H9 (cell line): ENCODE measurements at regions not wholly inside any gene's neighbourhood (a gene's known extent, or its start where the extent isn't known, plus 50 kb on each side); places are given as distances from the start of the nearest gene placed in this dataset.

Source experiments
- DNase-seq: peaks from one replicate; pipeline ENCODE4 v3.0.0-alpha.2; 2017
- H2AFZ ChIP-seq: one replicate; pipeline ENCODE4 v1.6.1; 2013; ENCODE audit warnings: mild to moderate bottlenecking, low read length, control low read depth, moderate library complexity
- H2AK5ac ChIP-seq: 2 replicates; pipeline ENCODE4 v1.6.1; 2013; ENCODE audit warnings: low read length, control low read depth, mixed read lengths; ENCODE audit not compliant: insufficient read length
- H2BK120ac ChIP-seq: one replicate; pipeline ENCODE4 v1.6.1; 2013; ENCODE audit warnings: low read depth, mild to moderate bottlenecking, low read length, control low read depth, inconsistent platforms; ENCODE audit not compliant: poor library complexity, severe bottlenecking
- H2BK12ac ChIP-seq: 2 replicates; pipeline ENCODE4 v1.6.1; 2013; ENCODE audit warnings: low read length, control low read depth, mixed read lengths, low read depth; ENCODE audit not compliant: insufficient read length
- H2BK15ac ChIP-seq: 2 replicates; pipeline ENCODE4 v1.6.1; 2013; ENCODE audit warnings: low read depth, low read length, control low read depth
- H2BK20ac ChIP-seq: one replicate; pipeline ENCODE4 v1.6.1; 2013; ENCODE audit warnings: low read depth, mild to moderate bottlenecking, low read length, control low read depth, inconsistent platforms; ENCODE audit not compliant: poor library complexity, severe bottlenecking
- H2BK5ac ChIP-seq: 2 replicates; pipeline ENCODE4 v1.6.1; 2013; ENCODE audit warnings: low read length, control low read depth, mixed read lengths; ENCODE audit not compliant: insufficient read length
- H3K14ac ChIP-seq: 2 replicates; pipeline ENCODE4 v1.6.1; 2013; ENCODE audit warnings: low read length, control low read depth; ENCODE audit not compliant: insufficient read depth
- H3K18ac ChIP-seq: 2 replicates; pipeline ENCODE4 v1.6.1; 2013; ENCODE audit warnings: low read depth, mild to moderate bottlenecking, mixed read lengths, low read length, control low read depth; ENCODE audit not compliant: insufficient read length
- H3K23ac ChIP-seq: 2 replicates; pipeline ENCODE4 v1.6.1; 2013; ENCODE audit warnings: low read length, control low read depth, mixed read lengths, low read depth; ENCODE audit not compliant: insufficient read length
- H3K23me2 ChIP-seq: 2 replicates; pipeline ENCODE4 v1.6.1; 2013; ENCODE audit warnings: low read depth, mild to moderate bottlenecking, mixed read lengths, low read length, control low read depth; ENCODE audit not compliant: insufficient read length, poor library complexity, severe bottlenecking
- H3K27ac ChIP-seq: 2 replicates; pipeline ENCODE4 v1.5.1; 2013; ENCODE audit warnings: low read length, control low read depth, mixed read lengths, low read depth; ENCODE audit not compliant: insufficient read length
- H3K27me3 ChIP-seq: 2 replicates; pipeline ENCODE4 v1.6.1; 2013; ENCODE audit warnings: low read length, control low read depth, inconsistent platforms; ENCODE audit not compliant: insufficient read depth
- H3K4ac ChIP-seq: 2 replicates; pipeline ENCODE4 v1.6.1; 2013; ENCODE audit warnings: low read depth, mild to moderate bottlenecking, control low read depth, inconsistent platforms, low read length, moderate library complexity
- H3K4me1 ChIP-seq: 2 replicates; pipeline ENCODE4 v1.6.1; 2013; ENCODE audit warnings: low read length, control low read depth, inconsistent platforms; ENCODE audit not compliant: insufficient read depth
- H3K4me2 ChIP-seq: 2 replicates; pipeline ENCODE4 v1.6.1; 2013; ENCODE audit warnings: low read length, control low read depth, mixed read lengths; ENCODE audit not compliant: insufficient read length, insufficient read depth
- H3K56ac ChIP-seq: 2 replicates; pipeline ENCODE4 v1.6.1; 2013; ENCODE audit warnings: low read depth, mild to moderate bottlenecking, mixed read lengths, low read length, control low read depth; ENCODE audit not compliant: insufficient read length
- H3K79me1 ChIP-seq: 2 replicates; pipeline ENCODE4 v1.6.1; 2013; ENCODE audit warnings: low read depth, mild to moderate bottlenecking, moderate library complexity, low read length, control low read depth, inconsistent platforms; ENCODE audit not compliant: insufficient read depth, poor library complexity, severe bottlenecking
- H3K79me2 ChIP-seq: 2 replicates; pipeline ENCODE4 v1.6.1; 2013; ENCODE audit warnings: low read length, control low read depth, inconsistent platforms; ENCODE audit not compliant: insufficient read depth
- H3K9ac ChIP-seq: 2 replicates; pipeline ENCODE4 v1.6.1; 2013; ENCODE audit warnings: low read length, control low read depth, mixed read lengths; ENCODE audit not compliant: insufficient read length; ENCODE audit errors: extremely low read depth
- H3K9me3 ChIP-seq: one replicate; pipeline ENCODE4 v1.6.1; 2013; ENCODE audit warnings: low read depth, low read length, inconsistent platforms; ENCODE audit not compliant: control insufficient read depth
- H3T11ph ChIP-seq: one replicate; pipeline ENCODE4 v1.6.1; 2013; ENCODE audit warnings: mild to moderate bottlenecking, low read length, control low read depth, inconsistent platforms
- H4K20me1 ChIP-seq: one replicate; pipeline ENCODE4 v1.6.1; 2013; ENCODE audit not compliant: control insufficient read depth, insufficient read length, insufficient read depth
- H4K5ac ChIP-seq: 2 replicates; pipeline ENCODE4 v1.6.1; 2013; ENCODE audit warnings: low read depth, mild to moderate bottlenecking, mixed read lengths, low read length, control low read depth; ENCODE audit not compliant: insufficient read length
- H4K8ac ChIP-seq: replicated peaks from 2 replicates; pipeline ENCODE4 v1.6.1; 2013; ENCODE audit warnings: low read length, control low read depth, mixed read lengths, low read depth; ENCODE audit not compliant: insufficient read length
- H4K91ac ChIP-seq: 2 replicates; pipeline ENCODE4 v1.6.1; 2013; ENCODE audit warnings: low read depth, mild to moderate bottlenecking, moderate library complexity, mixed read lengths, low read length, control low read depth; ENCODE audit not compliant: insufficient read length
- H3K27ac Mint-ChIP-seq, 3 experiments: 2 replicates in 2 of 3; 3 replicates in 1 of 3; pipeline ENCODE4 v1.8.0; 2020 to 2021; ENCODE audit warnings: mixed read lengths in 3 of 3, mild to moderate bottlenecking in 1 of 3, moderate library complexity in 1 of 3
- H3K27me3 Mint-ChIP-seq: 2 replicates; pipeline ENCODE4 v1.8.0; 2021; ENCODE audit warnings: low read depth, mild to moderate bottlenecking, moderate library complexity, mixed read lengths
- H3K36me3 Mint-ChIP-seq, 3 experiments: 2 replicates in 2 of 3; 3 replicates in 1 of 3; pipeline ENCODE4 v1.8.0; 2020 to 2021; ENCODE audit warnings: low read depth in 3 of 3, mixed read lengths in 3 of 3; ENCODE audit not compliant: insufficient read depth in 1 of 3
- H3K4me1 Mint-ChIP-seq, 2 experiments: 2 replicates each; pipeline ENCODE4 v1.8.0; 2020; ENCODE audit warnings: mixed read lengths in 2 of 2
- H3K4me3 Mint-ChIP-seq, 2 experiments: 2 replicates in 1 of 2; 3 replicates in 1 of 2; pipeline ENCODE4 v1.8.0; 2020 to 2021; ENCODE audit warnings: mild to moderate bottlenecking in 2 of 2, mixed read lengths in 2 of 2, moderate library complexity in 1 of 2
- H3K9me3 Mint-ChIP-seq, 2 experiments: 2 replicates in 1 of 2; 3 replicates in 1 of 2; pipeline ENCODE4 v1.8.0; 2020; ENCODE audit warnings: mild to moderate bottlenecking in 2 of 2, mixed read lengths in 2 of 2, moderate library complexity in 1 of 2
- CTCF ChIP-seq: fragments of 200-600 bp; sonication (generic); conservative IDR thresholded peaks from 3 replicates; pipeline ENCODE4 v1.8.0; 2021; ENCODE audit warnings: antibody characterized with exemption, mild to moderate bottlenecking
- WGBS: extraction: QIAGEN DNeasy Blood & Tissue Kit; methylation state at CpG from one replicate; pipeline ENCODE4 v1.1.7; 2013; ENCODE audit warnings: missing lambda C conversion rate, low lambda C conversion rate, mixed read lengths; ENCODE audit not compliant: insufficient read length; ENCODE audit errors: extremely low coverage; 5-methylcytosine and 5-hydroxymethylcytosine counted together

GRCh38 chr1:101170506-101171050 lies 66.2 kb upstream of the S1PR1 start:
- H3K9me3 ChIP-seq: no peaks in the 10 kb centered on the region
- no peak overlapping the region for H2BK20ac ChIP-seq
- H2BK12ac ChIP-seq: no peak overlapping the region
- no peak overlapping the region for H3K14ac ChIP-seq
- no peak overlapping the region for H3K23ac ChIP-seq
- no peak overlapping the region for H2BK5ac ChIP-seq
- H3T11ph ChIP-seq: no peak overlapping the region
- no peak overlapping the region for H3K27ac Mint-ChIP-seq
- no peak overlapping the region for H3K4ac ChIP-seq
- no peak overlapping the region for H4K91ac ChIP-seq
- no peak overlapping the region for H2AK5ac ChIP-seq
- peaks cover 11 to 12% of the 10 kb centered on the region in 2 experiments for H3K4me1 Mint-ChIP-seq
- no peaks in the 10 kb centered on the region for H3K27me3 ChIP-seq
- no peak overlapping the region for H2BK15ac ChIP-seq
- no peak overlapping the region for H4K8ac ChIP-seq
- no peaks in the 10 kb centered on the region for H3K27me3 Mint-ChIP-seq
- H3K18ac ChIP-seq: no peak overlapping the region
- H2AFZ ChIP-seq: no peak overlapping the region
- H3K56ac ChIP-seq: no peak overlapping the region
- H3K23me2 ChIP-seq: no peaks in the 10 kb centered on the region
- H4K20me1 ChIP-seq: no peaks in the 10 kb centered on the region
- H3K4me1 ChIP-seq: no peaks in the 10 kb centered on the region
- DNase-seq: no peak
- H3K79me2 ChIP-seq: no peaks in the 10 kb centered on the region
- no peak overlapping the region for H3K27ac ChIP-seq
- no peak overlapping the region for H3K9ac ChIP-seq
- TF ChIP-seq CTCF: no peak
- H3K36me3 Mint-ChIP-seq: no peaks in the 10 kb centered on the region
- H3K79me1 ChIP-seq: no peaks in the 10 kb centered on the region
- H3K9me3 Mint-ChIP-seq: no peaks in the 10 kb centered on the region
- no peak overlapping the region for H2BK120ac ChIP-seq
- no peak overlapping the region for H4K5ac ChIP-seq
- no peak overlapping the region for H3K4me3 Mint-ChIP-seq
- no CpG with 5 or more reads among the region's 4 CpGs for WGBS
- no peak overlapping the region for H3K4me2 ChIP-seq
